ENCODE measurements at regions not wholly inside any gene's neighbourhood (a gene's known extent, or its start where the extent isn't known, plus 50 kb on each side); places are given as distances from the start of the nearest gene placed in this dataset.

DNA sequence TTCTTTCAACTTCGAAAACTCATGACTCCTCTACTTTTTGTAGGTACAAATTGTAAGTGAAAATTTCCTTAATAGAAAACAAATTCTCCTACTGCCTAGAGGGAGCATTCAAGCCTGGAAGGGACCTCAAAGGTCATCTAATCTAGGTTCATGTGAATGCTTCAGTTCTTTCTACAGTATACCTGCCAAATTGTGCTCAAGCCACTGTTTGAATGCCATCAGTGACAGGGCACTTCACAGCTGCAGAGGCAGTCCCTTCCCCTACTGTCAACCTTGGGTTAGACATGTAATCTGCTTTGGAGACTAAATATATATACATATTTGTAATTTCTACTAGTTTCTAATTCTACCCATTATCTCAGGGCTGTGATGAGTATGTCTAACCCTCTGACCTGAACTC lies 681.3 kb upstream of the CDH2 start:
- DNase-seq (no peak), ATAC-seq (ENCODE audit: insufficient read depth, low read depth) (no peak)
- Histone ChIP-seq H3K36me3 (ENCODE audit: insufficient read depth, low read length) (no peaks in the 10 kb centered on the region), H3K4me1 (ENCODE audit: insufficient read depth, low read length) (no peaks in the 10 kb centered on the region), H3K27ac (ENCODE audit: low read length) (no peak overlapping the region), H3K4me3 (ENCODE audit: low read depth in 1 of 2, low read length in 2 of 2) (no peak overlapping the region), H3K9ac (ENCODE audit: low read depth, low read length) (no peak overlapping the region), H3K4me2 (ENCODE audit: insufficient read depth, low read length) (no peak overlapping the region), H3K9me3 (ENCODE audit: insufficient read depth, low read length, severe bottlenecking) (no peaks in the 10 kb centered on the region), H3K79me2 (ENCODE audit: insufficient read depth, low read length) (no peaks in the 10 kb centered on the region), H4K20me1 (ENCODE audit: insufficient read depth, low read length) (no peaks in the 10 kb centered on the region), H3K27me3 (ENCODE audit: insufficient read depth, low read length, poor library complexity) (no peaks in the 10 kb centered on the region), H2AFZ (ENCODE audit: low read depth, low read length) (0 out of 2 replicates have a peak overlapping the region, but pooled peaks have one; percentile 8)
- TF ChIP-seq EZH2 (IDR thresholded peaks at IDR 0.05; ENCODE audit: borderline replicate concordance, low read depth, low read length, severe bottlenecking): no peak
- TF ChIP-seq, protein P1, sequence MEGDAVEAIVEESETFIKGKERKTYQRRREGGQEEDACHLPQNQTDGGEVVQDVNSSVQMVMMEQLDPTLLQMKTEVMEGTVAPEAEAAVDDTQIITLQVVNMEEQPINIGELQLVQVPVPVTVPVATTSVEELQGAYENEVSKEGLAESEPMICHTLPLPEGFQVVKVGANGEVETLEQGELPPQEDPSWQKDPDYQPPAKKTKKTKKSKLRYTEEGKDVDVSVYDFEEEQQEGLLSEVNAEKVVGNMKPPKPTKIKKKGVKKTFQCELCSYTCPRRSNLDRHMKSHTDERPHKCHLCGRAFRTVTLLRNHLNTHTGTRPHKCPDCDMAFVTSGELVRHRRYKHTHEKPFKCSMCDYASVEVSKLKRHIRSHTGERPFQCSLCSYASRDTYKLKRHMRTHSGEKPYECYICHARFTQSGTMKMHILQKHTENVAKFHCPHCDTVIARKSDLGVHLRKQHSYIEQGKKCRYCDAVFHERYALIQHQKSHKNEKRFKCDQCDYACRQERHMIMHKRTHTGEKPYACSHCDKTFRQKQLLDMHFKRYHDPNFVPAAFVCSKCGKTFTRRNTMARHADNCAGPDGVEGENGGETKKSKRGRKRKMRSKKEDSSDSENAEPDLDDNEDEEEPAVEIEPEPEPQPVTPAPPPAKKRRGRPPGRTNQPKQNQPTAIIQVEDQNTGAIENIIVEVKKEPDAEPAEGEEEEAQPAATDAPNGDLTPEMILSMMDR (IDR thresholded peaks at IDR 0.05; ENCODE audit: borderline replicate concordance, extremely low read depth, low read length, poor library complexity, severe bottlenecking): no peak

DNA sequence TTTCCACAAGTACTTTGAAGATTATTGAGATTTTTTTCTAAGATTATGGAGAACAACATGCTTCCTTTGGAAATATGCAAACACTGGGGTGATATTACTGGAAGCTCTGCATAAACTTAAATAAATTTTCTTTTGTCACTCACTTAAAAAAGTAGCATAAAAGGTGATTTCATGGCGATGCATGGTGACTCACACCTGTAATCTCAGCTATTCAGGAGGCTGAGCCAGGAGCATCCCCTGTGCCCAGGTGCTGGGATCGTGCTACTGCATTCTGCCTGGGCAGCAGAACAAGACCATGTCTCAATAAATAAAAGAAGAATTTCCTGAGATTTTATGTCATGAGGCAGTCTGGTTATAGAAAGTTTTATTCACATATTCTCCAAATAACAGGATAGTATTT lies 679.1 kb upstream of the CDH2 start:
- H2AFZ ChIP-seq (ENCODE audit: low read depth, low read length): no peak overlapping the region
- no peak overlapping the region for H3K27ac ChIP-seq (ENCODE audit: low read length)
- H3K79me2 ChIP-seq (ENCODE audit: insufficient read depth, low read length): no peaks in the 10 kb centered on the region
- no peak overlapping the region for H3K9ac ChIP-seq (ENCODE audit: low read depth, low read length)
- no peaks in the 10 kb centered on the region for H3K4me1 ChIP-seq (ENCODE audit: insufficient read depth, low read length)
- H3K4me2 ChIP-seq (ENCODE audit: insufficient read depth, low read length): no peak overlapping the region
- H3K27me3 ChIP-seq (ENCODE audit: insufficient read depth, low read length, poor library complexity): no peaks in the 10 kb centered on the region
- ATAC-seq (ENCODE audit: insufficient read depth, low read depth): no peak
- no peak for DNase-seq
- no peaks in the 10 kb centered on the region for H3K36me3 ChIP-seq (ENCODE audit: insufficient read depth, low read length)
- H3K9me3 ChIP-seq (ENCODE audit: insufficient read depth, low read length, severe bottlenecking): no peaks in the 10 kb centered on the region
- no peaks in the 10 kb centered on the region for H4K20me1 ChIP-seq (ENCODE audit: insufficient read depth, low read length)
- TF ChIP-seq EZH2 (IDR thresholded peaks at IDR 0.05; ENCODE audit: borderline replicate concordance, low read depth, low read length, severe bottlenecking): no peak
- TF ChIP-seq, protein P1 (IDR thresholded peaks at IDR 0.05; ENCODE audit: borderline replicate concordance, extremely low read depth, low read length, poor library complexity, severe bottlenecking): no peak
- no peak overlapping the region for H3K4me3 ChIP-seq (ENCODE audit: low read depth in 1 of 2, low read length in 2 of 2)

DNA sequence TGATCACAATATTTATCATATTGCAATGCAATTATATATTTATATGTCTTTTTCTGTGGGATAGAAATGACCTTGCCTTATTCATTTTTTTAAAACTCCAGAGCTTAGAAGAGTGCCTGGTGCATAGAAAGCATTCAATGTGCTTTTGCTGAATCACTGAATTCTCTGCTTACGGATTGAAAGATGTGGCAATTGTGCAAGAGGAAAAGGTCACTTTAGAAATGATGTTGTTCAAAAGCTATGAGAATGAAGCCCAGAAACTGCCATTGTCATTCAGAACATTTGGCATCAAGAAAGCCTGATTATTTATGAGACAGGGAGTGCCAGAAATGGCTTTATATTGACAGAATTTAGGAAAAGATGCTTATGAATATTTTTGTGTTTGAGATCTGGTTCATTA lies 678.6 kb upstream of the CDH2 start:
- Histone ChIP-seq H3K4me2 (ENCODE audit: insufficient read depth, low read length) (no peak overlapping the region), H3K36me3 (ENCODE audit: insufficient read depth, low read length) (no peaks in the 10 kb centered on the region), H2AFZ (ENCODE audit: low read depth, low read length) (no peak overlapping the region), H3K79me2 (ENCODE audit: insufficient read depth, low read length) (no peaks in the 10 kb centered on the region), H3K9ac (ENCODE audit: low read depth, low read length) (no peak overlapping the region), H3K27me3 (ENCODE audit: insufficient read depth, low read length, poor library complexity) (no peaks in the 10 kb centered on the region), H3K9me3 (ENCODE audit: insufficient read depth, low read length, severe bottlenecking) (no peaks in the 10 kb centered on the region), H3K27ac (ENCODE audit: low read length) (no peak overlapping the region), H3K4me1 (ENCODE audit: insufficient read depth, low read length) (no peaks in the 10 kb centered on the region), H3K4me3 (ENCODE audit: low read depth in 1 of 2, low read length in 2 of 2) (no peak overlapping the region), H4K20me1 (ENCODE audit: insufficient read depth, low read length) (no peaks in the 10 kb centered on the region)
- DNase-seq (no peak), ATAC-seq (ENCODE audit: insufficient read depth, low read depth) (no peak)
- TF ChIP-seq EZH2 (IDR thresholded peaks at IDR 0.05; ENCODE audit: borderline replicate concordance, low read depth, low read length, severe bottlenecking): no peak
- TF ChIP-seq, protein P1 (IDR thresholded peaks at IDR 0.05; ENCODE audit: borderline replicate concordance, extremely low read depth, low read length, poor library complexity, severe bottlenecking): no peak

DNA sequence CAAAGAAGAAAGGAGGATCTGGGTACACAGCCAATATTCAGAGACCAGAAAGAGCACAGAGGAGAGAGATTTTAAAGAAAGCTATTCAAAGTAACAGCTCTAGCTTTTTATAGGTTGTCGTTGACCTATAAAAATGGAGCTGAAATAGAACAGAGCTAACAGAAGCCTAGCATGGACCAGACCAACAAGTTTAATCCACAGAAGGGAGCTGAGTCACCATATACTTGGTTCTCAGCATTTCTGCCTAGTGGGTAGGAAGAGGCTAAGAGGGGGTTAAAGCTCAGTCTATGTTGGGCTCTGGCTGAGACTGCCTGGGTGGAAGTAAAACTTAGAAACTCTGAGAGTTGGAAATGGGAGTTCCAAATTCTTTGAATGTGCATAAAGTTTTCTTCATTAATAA lies 678.0 kb upstream of the CDH2 start:
- H3K9ac ChIP-seq (ENCODE audit: low read depth, low read length): no peak overlapping the region
- ATAC-seq (ENCODE audit: insufficient read depth, low read depth): peak; percentile 49; the same call in 2 of the 3 replicates
- H2AFZ ChIP-seq (ENCODE audit: low read depth, low read length): no peak overlapping the region
- H3K4me2 ChIP-seq (ENCODE audit: insufficient read depth, low read length): no peak overlapping the region
- H3K27ac ChIP-seq (ENCODE audit: low read length): no peak overlapping the region
- no peak overlapping the region for H3K4me3 ChIP-seq (ENCODE audit: low read depth in 1 of 2, low read length in 2 of 2)
- no peaks in the 10 kb centered on the region for H3K27me3 ChIP-seq (ENCODE audit: insufficient read depth, low read length, poor library complexity)
- no peaks in the 10 kb centered on the region for H3K9me3 ChIP-seq (ENCODE audit: insufficient read depth, low read length, severe bottlenecking)
- H4K20me1 ChIP-seq (ENCODE audit: insufficient read depth, low read length): no peaks in the 10 kb centered on the region
- H3K36me3 ChIP-seq (ENCODE audit: insufficient read depth, low read length): no peaks in the 10 kb centered on the region
- no peaks in the 10 kb centered on the region for H3K4me1 ChIP-seq (ENCODE audit: insufficient read depth, low read length)
- H3K79me2 ChIP-seq (ENCODE audit: insufficient read depth, low read length): no peaks in the 10 kb centered on the region
- no peak for TF ChIP-seq EZH2 (IDR thresholded peaks at IDR 0.05; ENCODE audit: borderline replicate concordance, low read depth, low read length, severe bottlenecking)
- TF ChIP-seq, protein P1 (IDR thresholded peaks at IDR 0.05; ENCODE audit: borderline replicate concordance, extremely low read depth, low read length, poor library complexity, severe bottlenecking): no peak
- no peak for DNase-seq
